DMS53 (cell line): ENCODE measurements at regions not wholly inside any gene's neighbourhood (a gene's known extent, or its start where the extent isn't known, plus 50 kb on each side); places are given as distances from the start of the nearest gene placed in this dataset.

Experiments
- DNase-seq: peaks from one replicate; lab custom pipeline; 2025; lab: John Stamatoyannopoulos, UW

DNA sequence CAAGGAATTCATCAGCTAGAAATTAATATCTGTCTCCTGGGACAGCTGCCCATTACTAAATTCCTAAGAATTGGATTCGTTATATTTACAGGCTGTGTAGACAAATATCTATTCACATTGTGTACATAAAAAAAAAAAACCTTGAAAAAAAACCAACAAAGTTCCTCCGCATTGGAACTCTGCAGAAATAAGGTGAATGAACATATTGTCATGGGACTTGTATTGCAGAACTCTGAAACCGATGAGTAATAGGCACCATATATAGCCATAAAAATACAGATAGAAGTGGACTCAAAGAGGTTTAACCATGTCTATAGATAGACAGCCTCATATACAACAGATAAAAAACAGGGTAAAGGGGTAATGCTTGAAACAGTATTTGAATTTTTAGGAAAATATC is 909.9 kb upstream of the CHAC2 start:
- DNase-seq = no peak

DNA sequence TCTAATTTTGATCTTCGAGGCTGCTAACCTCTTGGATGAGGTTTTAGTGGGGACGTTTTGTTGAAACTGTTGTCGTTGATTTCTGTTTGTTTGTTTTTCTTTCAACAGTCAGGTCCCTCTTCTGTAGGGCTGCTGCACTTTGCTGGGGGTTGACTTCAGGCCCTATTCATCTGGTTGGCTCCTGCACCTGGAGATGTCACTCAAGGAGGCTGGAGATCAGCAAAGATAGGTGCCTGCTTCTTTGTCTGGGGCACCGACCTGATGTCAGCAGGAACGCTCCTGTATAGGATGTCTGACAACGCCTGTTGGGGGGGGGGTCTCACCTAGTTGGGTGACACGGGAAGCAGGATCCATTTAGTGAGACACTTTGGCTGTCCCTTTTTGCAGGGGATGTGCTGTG is 915.6 kb upstream of the CHAC2 start:
- no peak for DNase-seq

DNA sequence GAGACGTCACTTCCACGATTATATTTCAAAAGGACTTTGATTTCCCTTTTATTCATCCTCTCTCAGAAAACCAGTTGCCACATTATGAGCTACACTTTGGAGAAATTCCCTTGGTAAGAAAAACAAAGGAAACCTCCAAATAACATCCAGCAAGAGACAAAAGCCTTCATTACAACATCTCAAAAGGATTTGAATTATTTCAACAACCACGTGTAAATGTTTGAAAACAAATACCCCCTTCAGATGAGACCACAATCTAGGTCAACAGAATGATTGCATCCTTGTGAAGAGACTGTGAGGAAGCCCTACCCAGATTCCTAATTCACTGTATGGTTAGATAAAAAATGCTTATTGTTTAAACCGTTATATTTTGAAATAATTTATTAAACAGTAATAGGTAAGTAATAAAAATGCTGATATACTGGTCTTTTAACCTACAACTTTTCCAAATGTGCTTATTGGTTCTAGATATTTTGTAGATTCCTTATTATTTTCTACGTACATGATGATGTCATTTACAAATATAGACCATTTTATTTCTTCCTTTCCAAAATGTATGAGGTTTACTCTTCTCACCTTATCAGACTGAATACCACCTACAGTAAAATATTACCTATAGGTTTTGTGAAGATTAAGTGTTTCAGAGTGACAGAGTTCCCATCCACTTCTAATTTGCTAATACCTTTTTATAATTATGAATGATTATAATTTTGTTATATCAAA is 922.7 kb upstream of the CHAC2 start:
- DNase-seq = no peak

DNA sequence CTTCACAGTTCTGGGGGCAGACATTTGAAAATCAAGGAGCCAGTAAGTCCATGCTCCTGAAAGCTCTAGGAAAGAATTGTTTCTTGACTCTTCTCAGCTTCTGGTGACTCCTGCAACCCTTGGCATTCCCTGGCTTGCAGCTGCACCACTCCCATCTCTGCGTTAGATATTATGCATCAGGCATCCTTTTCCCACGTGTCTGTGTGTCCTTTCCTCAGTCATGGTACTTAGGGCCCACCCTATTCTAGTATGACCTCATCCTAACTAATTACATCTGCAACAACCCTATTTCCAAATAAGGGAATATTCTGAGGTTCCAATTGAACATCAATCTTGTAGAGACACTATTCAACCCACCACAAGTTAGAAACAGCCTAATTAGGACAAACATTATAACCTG is 931.7 kb upstream of the CHAC2 start:
- no peak for DNase-seq

DNA sequence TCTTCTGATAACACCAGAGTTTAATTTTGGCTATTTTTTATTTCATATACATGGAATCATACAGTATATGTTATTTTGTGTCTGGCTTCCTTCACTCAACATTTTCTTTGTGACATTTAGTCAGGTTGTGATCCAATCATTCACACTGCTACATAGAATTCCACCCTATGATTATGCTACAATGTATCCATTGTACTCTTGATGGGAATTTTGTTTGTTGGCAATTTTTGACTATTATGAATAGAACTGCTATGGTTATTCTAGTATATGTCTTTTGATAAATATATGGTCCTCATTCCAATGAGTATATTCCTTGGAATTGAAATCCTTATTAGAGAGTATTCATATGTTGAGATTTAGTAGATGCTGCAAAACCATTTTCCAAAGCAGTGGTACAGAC is 936.4 kb upstream of the CHAC2 start:
- DNase-seq = no peak

DNA sequence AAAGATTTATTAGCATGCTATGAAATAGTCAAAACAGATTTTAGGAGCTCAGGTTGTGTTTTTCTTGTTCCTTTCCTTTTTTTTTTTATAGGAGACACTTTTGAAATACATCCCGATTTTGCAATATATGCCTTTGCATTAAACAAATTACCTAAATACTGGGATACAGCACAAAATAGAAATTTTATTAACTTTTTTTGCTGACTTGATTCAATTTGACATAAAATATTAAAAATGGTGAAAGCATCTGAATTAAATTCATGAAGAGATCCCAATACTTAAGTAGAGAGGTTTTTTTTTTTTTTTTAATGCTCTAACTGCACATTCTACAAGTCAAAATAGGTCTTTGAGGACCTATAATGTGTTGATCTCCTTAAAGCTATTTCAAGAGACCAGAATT is 939.5 kb upstream of the CHAC2 start:
- DNase-seq = no peak

DNA sequence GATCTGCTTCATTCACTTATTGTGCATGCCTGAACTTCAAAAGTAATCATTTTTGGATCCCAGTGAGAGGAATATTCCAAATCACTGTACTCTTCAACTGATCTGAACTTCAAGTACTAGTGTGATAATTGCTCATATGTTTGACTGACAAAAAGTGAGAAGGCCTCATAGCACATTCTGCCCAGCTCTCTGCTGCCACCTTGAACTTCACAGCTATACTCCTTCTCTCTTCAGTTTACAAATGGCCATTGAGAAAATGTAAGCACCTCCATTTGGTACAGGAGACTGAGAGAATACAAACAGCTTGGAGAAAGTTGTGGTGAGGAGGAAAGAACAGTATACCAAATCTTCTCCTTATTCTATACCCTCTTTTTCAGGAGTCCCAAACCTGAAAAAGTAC is 946.0 kb upstream of the CHAC2 start:
- peak; percentile 41 for DNase-seq

DNA sequence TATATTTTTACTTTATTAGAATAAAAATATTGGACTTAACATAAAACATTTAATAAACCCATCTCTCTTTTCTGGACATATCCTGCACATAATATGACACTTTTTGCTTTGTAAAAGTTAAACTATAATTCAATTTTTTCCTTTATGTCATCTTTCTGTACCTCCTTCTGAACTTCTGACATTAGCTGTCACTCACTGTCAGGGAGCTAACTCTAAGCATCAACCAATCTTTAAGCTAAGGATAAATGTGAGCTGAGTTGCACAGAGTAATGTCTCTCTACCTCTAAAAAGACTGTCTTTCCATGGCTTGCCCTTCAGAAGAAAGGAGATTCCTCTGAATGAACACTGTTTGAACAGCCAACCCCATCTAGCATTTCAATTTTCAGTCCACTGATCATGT is 948.6 kb upstream of the CHAC2 start:
- DNase-seq = no peak

DNA sequence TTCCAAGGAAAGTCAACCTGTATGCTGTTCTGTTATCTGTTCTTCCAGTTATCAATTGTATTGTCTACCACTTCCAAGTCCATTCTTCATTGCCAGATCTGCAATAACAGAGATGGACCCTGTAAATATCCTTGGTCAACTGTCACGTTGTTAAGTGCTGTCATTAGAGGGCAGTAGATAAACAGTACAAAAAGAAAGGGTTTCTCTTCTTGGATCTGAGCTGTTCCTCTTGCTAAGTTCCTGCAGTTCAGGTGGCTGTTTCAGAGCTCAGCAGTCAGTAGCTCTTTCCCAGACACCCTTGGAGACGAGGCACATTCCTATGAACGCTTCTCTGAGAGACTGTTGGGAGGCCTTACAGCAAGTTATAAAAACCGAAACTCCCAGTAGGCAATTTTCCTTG is 957.1 kb upstream of the CHAC2 start:
- DNase-seq = peak; percentile 77

DNA sequence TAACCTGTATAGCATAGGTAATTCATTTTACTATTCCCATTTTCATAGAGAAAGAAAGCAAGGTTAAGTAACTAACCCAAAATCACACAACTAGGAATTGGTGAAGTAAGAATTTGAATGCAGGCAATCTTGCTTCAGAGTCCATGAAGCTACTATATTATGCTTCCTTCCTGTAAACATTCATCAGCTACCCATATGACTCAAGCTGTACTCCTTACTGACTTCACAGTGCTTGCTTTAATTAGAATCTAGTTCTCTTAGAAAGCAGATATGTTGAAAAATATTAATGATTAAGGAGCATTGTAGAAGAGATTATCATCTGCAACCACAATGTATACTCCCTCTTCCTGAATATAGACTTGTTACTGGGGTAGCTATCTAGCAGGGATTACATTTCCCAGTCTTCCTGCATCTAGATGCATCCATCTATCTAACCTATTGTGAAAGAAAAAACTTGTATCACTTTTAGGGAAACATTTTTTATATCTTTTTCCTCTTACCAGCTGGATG is 961.6 kb upstream of the CHAC2 start:
- DNase-seq = no peak

DNA sequence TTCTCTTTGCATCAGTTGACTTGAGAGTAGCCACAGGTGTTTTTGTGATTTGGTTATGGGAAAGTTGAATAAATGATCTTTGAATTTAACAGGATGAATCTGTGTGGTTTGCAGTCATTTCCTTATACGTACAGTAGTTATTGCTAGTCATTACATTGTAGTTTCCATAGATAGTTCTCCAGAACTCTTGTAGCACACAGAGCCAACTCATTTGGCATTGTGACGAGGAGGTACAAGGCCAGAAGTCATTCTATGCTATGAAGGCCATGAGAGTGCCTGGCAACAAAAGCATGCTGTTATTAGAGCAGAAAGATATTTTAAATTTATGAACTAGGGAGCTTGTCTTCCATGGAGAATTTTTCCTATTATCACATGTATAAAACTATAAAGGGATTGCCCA is 973.0 kb upstream of the CHAC2 start:
- no peak for DNase-seq

DNA sequence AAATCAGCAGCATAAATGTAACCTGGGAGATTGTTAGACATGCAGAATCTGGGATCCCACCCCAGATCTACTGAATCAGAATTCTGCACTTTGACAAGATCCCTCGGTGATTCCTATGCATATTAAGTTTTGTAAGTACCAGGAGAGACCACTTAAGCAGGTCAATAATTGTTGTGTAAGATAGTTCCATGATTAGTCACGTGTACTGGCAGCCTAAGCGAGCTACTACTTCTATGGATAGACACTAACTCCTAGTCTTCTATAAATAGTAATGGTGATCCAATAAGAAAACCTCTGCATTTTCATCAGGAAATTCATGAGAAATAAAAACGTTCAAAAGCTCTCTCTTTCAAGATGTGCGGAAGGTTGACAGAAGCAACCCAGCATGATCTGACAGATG is 988.2 kb upstream of the CHAC2 start:
- no peak for DNase-seq

DNA sequence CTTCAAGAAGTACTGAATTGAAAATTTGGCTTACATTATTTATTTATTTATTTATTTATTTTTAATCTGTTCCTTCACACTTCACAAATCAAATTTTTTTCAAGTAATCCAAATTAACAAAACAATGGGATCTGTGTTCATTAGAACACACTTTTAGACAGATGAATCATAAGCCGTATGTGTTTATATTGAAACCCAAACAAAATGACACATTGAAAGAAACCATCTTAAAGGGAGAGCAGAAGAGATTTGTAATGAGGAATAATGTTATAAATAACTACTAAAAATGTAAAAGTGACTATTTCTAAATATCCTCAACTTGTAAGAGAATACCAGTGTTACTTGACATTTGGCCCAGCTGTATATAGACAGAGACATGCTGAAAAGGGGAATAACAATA is 991.0 kb upstream of the CHAC2 start:
- no peak for DNase-seq

DNA sequence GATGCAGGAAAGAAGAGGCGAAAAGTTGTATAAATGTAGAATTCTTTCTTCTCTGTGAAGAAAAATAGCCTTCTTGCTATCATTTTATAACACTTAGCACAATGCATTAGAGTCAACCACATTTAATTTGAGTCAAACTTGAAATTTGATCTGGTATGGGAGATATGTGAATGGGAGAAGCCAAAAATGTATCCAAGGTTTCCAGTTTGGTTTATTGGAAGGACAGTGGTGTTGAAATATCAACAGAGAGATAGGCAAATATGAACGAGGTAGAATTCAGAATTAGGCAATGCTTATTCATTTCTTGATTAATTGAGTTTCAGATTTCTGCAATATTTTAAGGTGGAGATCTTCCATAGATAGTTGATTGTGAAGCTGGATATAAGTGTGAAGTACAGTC is 991.9 kb upstream of the CHAC2 start:
- DNase-seq = no peak

DNA sequence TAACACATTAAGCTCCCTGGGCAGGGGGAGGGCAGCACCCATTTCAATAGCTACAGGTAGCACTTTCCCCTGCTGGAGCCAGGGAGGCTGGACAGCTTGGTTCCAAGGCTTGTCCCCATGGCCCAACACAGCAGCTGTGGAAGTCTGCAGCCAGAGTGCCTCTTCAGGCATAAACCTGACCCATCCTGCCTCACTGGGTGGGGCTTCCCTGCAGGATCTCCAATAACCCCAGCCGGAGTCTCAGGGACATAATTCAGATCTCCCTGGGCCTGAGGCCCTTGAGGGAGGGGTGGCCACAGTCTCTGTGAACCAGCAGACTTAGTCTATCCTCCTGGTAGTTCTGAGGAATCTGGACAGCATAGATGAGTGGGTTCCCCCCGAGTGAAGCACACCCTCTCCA is 1001.9 kb upstream of the CHAC2 start:
- no peak for DNase-seq

DNA sequence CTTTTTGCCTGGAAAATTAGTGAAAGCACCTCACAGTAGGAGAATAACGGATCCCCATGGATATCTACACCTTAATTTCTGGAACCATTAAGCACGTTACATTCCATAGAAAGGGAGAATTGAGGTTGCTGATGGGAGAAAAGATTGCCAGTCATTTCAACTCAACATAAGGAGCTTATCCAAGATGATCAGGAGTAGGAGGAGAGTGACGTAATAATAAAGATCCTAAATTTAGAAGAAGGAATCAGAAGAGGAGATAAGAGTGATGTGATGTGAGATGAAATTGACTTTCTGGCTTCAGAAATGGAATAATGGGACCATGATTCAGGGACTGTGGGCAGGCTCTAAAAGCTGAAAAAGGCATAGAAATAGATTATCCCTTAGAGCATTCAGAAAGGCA is 1017.8 kb upstream of the CHAC2 start:
- no peak for DNase-seq

DNA sequence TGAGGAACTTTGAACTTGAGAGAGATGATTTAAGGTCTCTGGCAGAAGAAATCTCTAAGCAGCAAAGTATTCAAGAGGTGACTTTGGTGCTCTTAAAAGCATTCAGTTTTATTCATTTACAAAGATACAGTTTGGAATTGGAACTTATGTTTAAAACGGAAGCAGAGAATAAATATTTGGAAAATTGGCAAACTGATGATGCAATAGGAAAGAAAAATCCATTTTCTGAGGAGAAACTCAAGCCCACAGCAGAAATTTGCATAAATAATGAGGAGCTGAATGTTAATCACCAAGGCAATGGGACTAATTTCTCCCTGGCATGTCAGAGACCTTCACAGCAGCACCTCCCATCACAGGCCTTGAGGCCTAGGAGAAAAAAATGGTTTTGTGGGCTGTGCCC is 1022.5 kb upstream of the CHAC2 start:
- no peak for DNase-seq

DNA sequence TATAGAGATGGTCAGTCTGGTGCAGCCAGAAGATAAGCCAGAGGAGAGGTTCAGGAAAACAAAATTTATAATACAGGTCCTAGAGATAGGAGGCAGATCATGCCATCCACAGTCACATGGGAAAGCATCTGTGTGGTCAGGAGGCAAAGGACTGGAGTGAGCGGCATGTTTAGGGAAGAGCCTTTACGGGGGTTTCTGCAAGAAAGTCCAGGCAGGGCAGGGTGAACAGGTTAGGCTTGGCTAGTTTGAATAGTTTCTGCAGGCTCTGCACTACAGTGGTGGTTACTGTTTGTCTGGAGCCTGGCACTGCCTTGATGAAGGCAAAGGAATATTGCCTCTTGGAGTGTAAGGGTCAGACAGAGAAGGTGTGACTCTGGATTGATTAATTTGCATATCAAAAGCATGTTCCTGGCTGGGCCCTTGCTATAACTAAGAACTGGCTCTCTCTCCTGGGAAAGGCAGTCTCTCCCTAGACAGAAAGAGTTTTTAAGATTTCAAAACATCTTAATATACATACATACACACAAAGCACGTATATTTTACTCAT is 1034.7 kb upstream of the CHAC2 start:
- no peak for DNase-seq

DNA sequence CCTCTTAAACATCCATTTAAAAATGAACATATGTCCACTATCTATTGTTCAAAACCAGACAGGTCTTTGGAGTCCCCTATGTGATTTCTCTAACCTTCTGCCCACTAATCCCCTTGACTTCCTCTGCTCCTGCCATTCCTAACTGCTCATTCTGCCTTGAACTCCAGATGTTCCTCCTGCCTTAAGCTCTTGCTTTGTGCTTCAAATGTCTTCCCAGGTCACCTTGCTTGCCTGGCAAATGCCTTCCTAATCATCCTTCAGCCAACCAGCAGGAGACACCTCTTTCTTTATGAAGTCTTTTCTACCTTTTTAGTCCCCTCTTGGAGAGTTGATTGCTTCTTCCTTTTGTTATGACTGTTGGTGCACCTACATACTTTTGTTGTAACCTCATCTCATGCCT is 1043.0 kb upstream of the CHAC2 start:
- no peak for DNase-seq

DNA sequence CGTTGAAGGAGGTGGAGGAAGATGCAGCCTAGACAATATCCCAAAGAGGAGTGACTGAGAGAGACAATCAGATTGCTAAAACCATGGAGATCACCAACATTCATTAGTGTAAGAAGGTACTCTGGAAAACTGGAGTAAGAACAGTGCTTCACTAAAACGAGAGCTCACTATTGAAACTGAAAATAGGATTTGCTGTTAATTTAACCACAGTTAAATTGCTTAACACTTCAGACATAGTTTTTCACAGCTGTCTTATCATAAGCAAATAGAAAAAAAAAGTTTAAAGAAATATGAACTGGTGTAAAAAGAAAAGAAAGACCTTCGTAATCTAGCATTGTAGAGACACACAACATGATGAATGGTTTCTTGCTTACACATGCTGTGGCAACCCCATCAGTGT is 1049.8 kb upstream of the CHAC2 start:
- no peak for DNase-seq

DNA sequence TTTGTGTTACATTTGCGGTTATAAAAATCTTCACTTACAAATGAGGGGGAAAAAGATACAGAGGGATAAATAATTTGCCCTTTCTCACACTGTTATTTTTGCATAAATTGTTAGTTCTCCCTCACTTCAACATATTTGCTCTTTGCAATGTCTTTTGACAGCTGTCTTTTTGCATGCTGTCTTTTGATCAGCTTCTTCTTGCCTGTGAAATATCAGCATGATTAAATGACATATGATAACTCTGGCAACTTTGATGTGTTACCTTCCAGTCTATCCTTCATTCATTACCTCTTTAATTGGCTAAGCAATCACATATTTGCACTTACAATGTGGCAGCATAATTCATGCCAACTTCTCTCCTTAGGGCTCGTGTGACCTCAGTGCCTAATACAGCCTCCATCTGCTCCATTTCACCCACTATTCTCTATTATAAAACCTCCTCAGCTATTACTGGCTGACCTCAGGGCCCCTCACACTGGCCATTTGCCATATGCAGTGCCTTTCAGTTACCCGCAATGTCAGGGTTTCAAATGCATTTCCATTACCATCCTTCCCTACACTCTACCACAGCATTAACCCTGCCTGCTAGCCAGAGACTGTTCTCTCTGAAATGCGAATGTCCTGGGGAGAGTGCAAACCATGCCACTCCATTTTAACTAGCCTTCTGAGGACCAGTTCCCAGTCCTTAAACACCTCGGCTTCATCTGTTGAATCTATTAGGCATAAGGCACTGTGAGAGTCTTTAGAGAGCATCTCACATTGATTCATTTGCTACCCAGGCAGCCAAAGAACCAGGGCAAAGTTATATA is 1056.6 kb upstream of the CHAC2 start:
- no peak for DNase-seq

DNA sequence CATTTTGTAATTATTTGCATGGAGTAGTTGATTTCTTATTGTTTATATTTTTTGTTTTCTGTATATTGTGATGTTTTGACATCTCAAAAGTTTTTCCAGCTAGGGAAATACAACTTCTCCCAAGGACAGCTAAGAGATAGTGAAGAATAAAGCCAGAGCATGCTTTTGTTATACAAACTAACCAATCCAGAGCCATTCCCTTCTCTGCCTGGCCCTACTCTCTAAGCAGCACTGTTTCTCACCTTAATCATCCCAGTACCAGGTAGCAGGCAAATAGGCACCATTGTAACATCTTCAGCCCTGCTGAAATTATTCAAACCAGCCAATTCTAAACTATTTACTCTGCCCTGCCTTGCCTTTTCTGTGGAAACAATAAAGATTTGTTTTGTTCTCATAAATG is 1063.4 kb upstream of the CHAC2 start:
- DNase-seq = no peak

DNA sequence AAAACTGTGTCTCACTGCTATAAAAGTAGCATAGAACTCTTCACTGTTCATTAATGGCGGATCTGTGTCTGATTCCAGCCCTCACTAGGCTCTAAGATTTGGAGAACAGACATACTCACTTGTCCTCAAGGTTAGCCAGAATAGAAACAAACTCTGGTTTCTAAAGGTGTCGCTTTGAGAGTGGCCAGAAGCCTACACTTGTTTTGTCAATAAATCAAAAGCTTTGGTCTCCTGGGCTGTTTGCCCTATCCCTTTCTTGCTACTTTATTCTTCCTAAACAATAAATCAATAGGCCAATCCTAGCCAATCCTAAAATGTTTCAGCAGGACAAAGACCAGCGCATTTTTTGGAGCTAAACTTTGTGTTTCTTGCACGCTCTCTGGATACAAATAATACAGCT is 1064.6 kb upstream of the CHAC2 start:
- DNase-seq = no peak
